K562 (cell line): ENCODE measurements at regions not wholly inside any gene's neighbourhood (a gene's known extent, or its start where the extent isn't known, plus 50 kb on each side); places are given as distances from the start of the nearest gene placed in this dataset.
A peak's percentile ranks its signal among the peaks of the same experiment; 100 is the strongest.

Experiments used
- RNF219 ChIP-seq: fragments of 250-450 bp; sonication (Bioruptor Pico); IDR thresholded peaks from 2 replicates; pipeline ENCODE4 v1.5.0; 2022; ENCODE audit warnings: mild to moderate bottlenecking
- ZBTB40 ChIP-seq, 2 experiments: fragments of 450-650 bp in 1 of 2; sonication (generic) in 1 of 2; formaldehyde crosslinking in 1 of 2; IDR thresholded peaks; 2 replicates each; pipeline versions ENCODE4 v1.7.1 to v1.9.0; 2016 to 2022; ENCODE audit warnings: inconsistent platforms in 1 of 2, mild to moderate bottlenecking in 1 of 2, missing genetic modification reagents in 1 of 2

- TF ChIP-seq ZBTB40 (IDR thresholded peaks at IDR 0.05) (peak; percentile 71), ZBTB40 (CRISPR knock-in tag; IDR thresholded peaks at IDR 0.05) (no peak), RNF219 (no peak)
- TF ChIP-seq, all 486 proteins: peak for 5
These were observed 365.5 kb upstream of the PFKP start (continued) for GRCh38 chr10:2701802-2702201.
